AG09319 (cell line): ENCODE measurements at regions not wholly inside any gene's neighbourhood (a gene's known extent, or its start where the extent isn't known, plus 50 kb on each side); places are given as distances from the start of the nearest gene placed in this dataset.

Experiments
- DNase-seq: peaks from one replicate; pipeline ENCODE4 v3.0.0-alpha.2; 2010; ENCODE audit warnings: low read depth; ENCODE audit errors: extremely low read depth
- CTCF ChIP-seq: IDR thresholded peaks from 2 replicates; pipeline ENCODE4 v1.5.1; 2011; ENCODE audit warnings: low read depth, mild to moderate bottlenecking, inconsistent platforms, low read length, moderate library complexity

- TF ChIP-seq CTCF: no peak
- no peak for DNase-seq
Measured at GRCh38 chr12:24496755-24497154, 452.1 kb downstream of the BCAT1 start.

GRCh38 chr12:24494401-24494800, 454.5 kb downstream of the BCAT1 start:
- DNase-seq: no peak
- TF ChIP-seq CTCF: no peak

GRCh38 chr12:24491968-24492367, 456.9 kb downstream of the BCAT1 start:
- DNase-seq: no peak
- TF ChIP-seq CTCF: no peak

- no peak for DNase-seq
- no peak for TF ChIP-seq CTCF
Measured at GRCh38 chr12:24489939-24490338, 459.0 kb downstream of the BCAT1 start.

- no peak for DNase-seq
- TF ChIP-seq CTCF: no peak
Measured at GRCh38 chr12:24488906-24489619, 459.8 kb downstream of the BCAT1 start.

GRCh38 chr12:24488091-24488596, 460.8 kb downstream of the BCAT1 start:
- no peak for TF ChIP-seq CTCF

GRCh38 chr12:24487606-24488005, 461.3 kb downstream of the BCAT1 start:
- no peak for TF ChIP-seq CTCF
- no peak for DNase-seq

More at GRCh38 chr12:24488091-24488596, 460.8 kb downstream of the BCAT1 start:
- DNase-seq: no peak
